Coronary artery (tissue), 2 donors: ENCODE measurements at regions not wholly inside any gene's neighbourhood (a gene's known extent, or its start where the extent isn't known, plus 50 kb on each side); places are given as distances from the start of the nearest gene placed in this dataset.

Experiments used
- DNase-seq: peaks from one replicate; pipeline ENCODE4 v3.0.0-alpha.2; 2017; ENCODE audit warnings: low spot score
- H3K27ac ChIP-seq, 2 donors: fragments of 200-600 bp; sonication (generic); one replicate each; pipeline ENCODE4 v1.5.1; 2016 to 2019
- H3K4me3 ChIP-seq: fragments of 200-600 bp; sonication (generic); 2 replicates; pipeline ENCODE4 v1.5.1; 2016; ENCODE audit warnings: mild to moderate bottlenecking, moderate library complexity
- TF ChIP-seq, protein P1 (sequence below): fragments of 200-600 bp; sonication (generic); IDR thresholded peaks from one replicate; pipeline ENCODE4 v1.5.1; 2019; ENCODE audit warnings: antibody characterized with exemption

GRCh38 chr3:40780925-40781406 lies 256.2 kb downstream of the ZNF621 start:
- Histone ChIP-seq H3K27ac (peak overlapping the region; percentile 76 to 86), H3K4me3 (peak overlapping the region; percentile 60)
- TF ChIP-seq, protein P1, sequence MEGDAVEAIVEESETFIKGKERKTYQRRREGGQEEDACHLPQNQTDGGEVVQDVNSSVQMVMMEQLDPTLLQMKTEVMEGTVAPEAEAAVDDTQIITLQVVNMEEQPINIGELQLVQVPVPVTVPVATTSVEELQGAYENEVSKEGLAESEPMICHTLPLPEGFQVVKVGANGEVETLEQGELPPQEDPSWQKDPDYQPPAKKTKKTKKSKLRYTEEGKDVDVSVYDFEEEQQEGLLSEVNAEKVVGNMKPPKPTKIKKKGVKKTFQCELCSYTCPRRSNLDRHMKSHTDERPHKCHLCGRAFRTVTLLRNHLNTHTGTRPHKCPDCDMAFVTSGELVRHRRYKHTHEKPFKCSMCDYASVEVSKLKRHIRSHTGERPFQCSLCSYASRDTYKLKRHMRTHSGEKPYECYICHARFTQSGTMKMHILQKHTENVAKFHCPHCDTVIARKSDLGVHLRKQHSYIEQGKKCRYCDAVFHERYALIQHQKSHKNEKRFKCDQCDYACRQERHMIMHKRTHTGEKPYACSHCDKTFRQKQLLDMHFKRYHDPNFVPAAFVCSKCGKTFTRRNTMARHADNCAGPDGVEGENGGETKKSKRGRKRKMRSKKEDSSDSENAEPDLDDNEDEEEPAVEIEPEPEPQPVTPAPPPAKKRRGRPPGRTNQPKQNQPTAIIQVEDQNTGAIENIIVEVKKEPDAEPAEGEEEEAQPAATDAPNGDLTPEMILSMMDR: no peak
- no peak for DNase-seq

GRCh38 chr3:40782111-40782721 lies 257.5 kb downstream of the ZNF621 start:
- no peak for DNase-seq
- Histone ChIP-seq H3K27ac (no peak overlapping the region), H3K4me3 (no peak overlapping the region)
- TF ChIP-seq, protein P1: no peak

DNA sequence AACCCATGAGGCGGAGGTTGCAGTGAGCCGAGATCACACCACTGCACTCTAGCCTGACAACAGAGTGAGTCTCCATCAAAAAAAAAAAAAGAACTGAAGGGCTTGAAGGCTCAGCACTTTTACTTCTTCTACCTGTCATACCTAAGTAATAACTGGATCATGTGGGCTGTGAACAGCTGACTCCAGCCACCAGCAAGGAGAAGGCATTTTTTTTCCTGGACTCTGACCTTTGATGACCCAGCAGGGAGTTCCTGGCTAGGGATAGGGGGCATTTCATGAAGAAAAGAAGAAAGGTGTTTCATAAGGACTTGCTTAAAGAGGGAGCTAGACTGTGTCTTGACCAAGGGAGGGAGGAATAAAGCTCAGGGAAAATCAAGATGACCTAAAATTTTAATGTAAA lies 266.0 kb downstream of the ZNF621 start:
- Histone ChIP-seq H3K4me3 (no peak overlapping the region), H3K27ac (no peak overlapping the region)
- DNase-seq: no peak
- TF ChIP-seq, protein P1: no peak

GRCh38 chr3:40793730-40794129 lies 269.0 kb downstream of the ZNF621 start:
- no peak for DNase-seq
- H3K4me3 ChIP-seq: no peak overlapping the region
- no peak overlapping the region for H3K27ac ChIP-seq
- TF ChIP-seq, protein P1: no peak

- Histone ChIP-seq H3K27ac (peak overlapping the region in 1 of 2 donors; percentile 0), H3K4me3 (no peak overlapping the region)
- no peak for DNase-seq
- TF ChIP-seq, protein P1: no peak
These were observed 275.6 kb downstream of the ZNF621 start for GRCh38 chr3:40800343-40800742.

GRCh38 chr3:40801284-40801741 lies 276.6 kb downstream of the ZNF621 start:
- H3K27ac ChIP-seq: no peak overlapping the region
- H3K4me3 ChIP-seq: no peak overlapping the region
- DNase-seq: no peak
- TF ChIP-seq, protein P1: no peak

DNA sequence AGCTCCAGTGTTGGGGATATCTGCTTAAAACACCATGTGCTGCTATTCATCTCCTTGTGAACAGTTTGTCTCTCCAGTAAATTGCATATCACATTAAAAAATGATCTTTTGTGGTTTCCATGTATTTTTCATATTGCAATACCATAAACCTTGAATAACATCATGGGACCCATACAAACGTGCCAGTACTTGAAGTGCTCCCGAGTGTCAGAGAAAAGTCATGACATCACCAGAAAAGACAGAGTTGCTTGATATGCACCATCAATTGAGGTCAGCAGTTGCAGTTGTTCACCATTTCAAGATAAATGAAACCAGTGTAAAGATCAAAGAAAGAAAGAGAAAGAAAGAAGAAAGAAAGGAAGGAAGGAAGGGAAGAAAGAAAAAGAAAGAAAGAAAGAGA lies 278.6 kb downstream of the ZNF621 start:
- DNase-seq: no peak
- TF ChIP-seq, protein P1: no peak
- no peak overlapping the region for H3K27ac ChIP-seq
- H3K4me3 ChIP-seq: no peak overlapping the region
